ENCODE measurements at regions not wholly inside any gene's neighbourhood (a gene's known extent, or its start where the extent isn't known, plus 50 kb on each side); places are given as distances from the start of the nearest gene placed in this dataset.
"Not testable (repeated sequence)": the region's sequence is repeated elsewhere in the genome, so short reads cannot be mapped to it uniquely, and the experiment has no call there.

- TF ChIP-seq CTCF (conservative IDR thresholded peaks at IDR 0.05; ENCODE audit: low read length) = no peak
- no peak for DNase-seq (ENCODE audit: low read depth)
Measured at GRCh38 chr2:2464643-2465042, 133.6 kb upstream of the MYT1L start.

GRCh38 chr2:2464094-2464493, 133.0 kb upstream of the MYT1L start:
- DNase-seq (ENCODE audit: low read depth) = peak; percentile 6
- TF ChIP-seq CTCF (conservative IDR thresholded peaks at IDR 0.05; ENCODE audit: low read length) = no peak
- H3K4me3 ChIP-seq (ENCODE audit: low read length) = no peak overlapping the region

More at GRCh38 chr2:2464643-2465042, 133.6 kb upstream of the MYT1L start:
- H3K4me3 ChIP-seq (ENCODE audit: low read length) = no peak overlapping the region

GRCh38 chr2:2456721-2457120, 125.6 kb upstream of the MYT1L start:
- no peak for TF ChIP-seq CTCF (conservative IDR thresholded peaks at IDR 0.05; ENCODE audit: low read length)
- no peak overlapping the region for H3K4me3 ChIP-seq (ENCODE audit: low read length)
- peak; percentile 40 for DNase-seq (ENCODE audit: low read depth)

- no peak for TF ChIP-seq CTCF (conservative IDR thresholded peaks at IDR 0.05; ENCODE audit: low read length)
- no peak for DNase-seq (ENCODE audit: low read depth)
- H3K4me3 ChIP-seq (ENCODE audit: low read length) = no peak overlapping the region
Measured at GRCh38 chr2:2455151-2455550, 124.1 kb upstream of the MYT1L start.

- no peak overlapping the region for H3K4me3 ChIP-seq (ENCODE audit: low read length)
- no peak for TF ChIP-seq CTCF (conservative IDR thresholded peaks at IDR 0.05; ENCODE audit: low read length)
Measured at GRCh38 chr2:2452961-2453360, 121.9 kb upstream of the MYT1L start.

GRCh38 chr2:2451275-2451674, 120.2 kb upstream of the MYT1L start:
- H3K4me3 ChIP-seq (ENCODE audit: low read length); DNase-seq (ENCODE audit: low read depth): not testable (repeated sequence)

More at GRCh38 chr2:2452961-2453360, 121.9 kb upstream of the MYT1L start:
- DNase-seq (ENCODE audit: low read depth) = peak; percentile 25

- no peak overlapping the region for H3K4me3 ChIP-seq (ENCODE audit: low read length)
- TF ChIP-seq CTCF (conservative IDR thresholded peaks at IDR 0.05; ENCODE audit: low read length) = no peak
- DNase-seq (ENCODE audit: low read depth) = no peak
Measured at GRCh38 chr2:2448178-2448577, 117.1 kb upstream of the MYT1L start.

- TF ChIP-seq CTCF (conservative IDR thresholded peaks at IDR 0.05; ENCODE audit: low read length) = no peak
- no peak overlapping the region for H3K4me3 ChIP-seq (ENCODE audit: low read length)
- no peak for DNase-seq (ENCODE audit: low read depth)
Measured at GRCh38 chr2:2422621-2423020, 91.5 kb upstream of the MYT1L start.

Measured in AG10803 (cell line).